Left cardiac atrium (tissue), 4 donors: ENCODE measurements at regions not wholly inside any gene's neighbourhood (a gene's known extent, or its start where the extent isn't known, plus 50 kb on each side); places are given as distances from the start of the nearest gene placed in this dataset.
"Not testable (repeated sequence)": the region's sequence is repeated elsewhere in the genome, so short reads cannot be mapped to it uniquely, and the experiment has no call there.

Source experiments
- ATAC-seq, 2 donors: fragments of 200-7000 bp; cut with Tn5 transposase; one replicate each; pipeline ENCODE4 v1.9.1; 2020; ENCODE audit warnings: mild to moderate bottlenecking in 2 of 2, moderate library complexity in 2 of 2
- DNase-seq: peaks from one replicate; pipeline ENCODE4 v3.0.0-alpha.2; 2020
- intact Hi-C, 2 donors: fragments of 100-400 bp; cut with DNase I; formaldehyde crosslinking; loops; one replicate each; pipeline versions ENCODE4 v1.14.1 to v1.15.1; 2022 to 2023
- donor health status: DM: no; HTN: yes; CAD: no.
- donor health status: DM: no; HTN: yes; CAD: no; lungs with severe emphysema.
- donor health status: DM: yes; HTN: yes; CAD: no.
- donor health status: Dilated cardiomyopathy.

GRCh38 chr20:53809728-53810365, 216.2 kb upstream of the ZNF217 start:
- no peak for DNase-seq
- ATAC-seq, result no peak
- intact Hi-C loops, result no loop called here

- intact Hi-C loops, result no loop called here
- DNase-seq, result no peak
- ATAC-seq, result no peak
Measured at GRCh38 chr20:53809217-53809616, 215.6 kb upstream of the ZNF217 start.

GRCh38 chr20:53808733-53809132, 215.1 kb upstream of the ZNF217 start:
- ATAC-seq (no peak), DNase-seq (no peak)
- intact Hi-C loops, result no loop called here

GRCh38 chr20:53808302-53808701, 214.7 kb upstream of the ZNF217 start:
- intact Hi-C loops, ATAC-seq, DNase-seq: not testable (repeated sequence)

GRCh38 chr20:53806683-53807401, 213.2 kb upstream of the ZNF217 start:
- intact Hi-C loops, result no loop called here
- DNase-seq (no peak), ATAC-seq (no peak)

GRCh38 chr20:53805895-53806384, 212.3 kb upstream of the ZNF217 start:
- ATAC-seq (no peak), DNase-seq (no peak)
- intact Hi-C loops, result no loop called here

- DNase-seq, result no peak
Measured at GRCh38 chr20:53804920-53805894, 211.6 kb upstream of the ZNF217 start.

GRCh38 chr20:53804308-53804707, 210.7 kb upstream of the ZNF217 start:
- intact Hi-C loops, ATAC-seq, DNase-seq: not testable (repeated sequence)

More at GRCh38 chr20:53804920-53805894, 211.6 kb upstream of the ZNF217 start:
- no peak for ATAC-seq
- intact Hi-C loops, result no loop called here

GRCh38 chr20:53803492-53804155, 210.0 kb upstream of the ZNF217 start:
- intact Hi-C loops, result no loop called here
- DNase-seq (no peak), ATAC-seq (no peak)

GRCh38 chr20:53801609-53802370, 208.2 kb upstream of the ZNF217 start:
- ATAC-seq (no peak), DNase-seq (no peak)
- intact Hi-C loops, result no loop called here

GRCh38 chr20:53800883-53801604, 207.4 kb upstream of the ZNF217 start:
- DNase-seq (no peak), ATAC-seq (no peak)
- intact Hi-C loops, result no loop called here

- intact Hi-C loops, result no loop called here
- ATAC-seq, result no peak
- DNase-seq, result no peak
Measured at GRCh38 chr20:53800418-53800817, 206.8 kb upstream of the ZNF217 start.

- no peak for DNase-seq
- intact Hi-C loops, result no loop called here
- ATAC-seq, result no peak
Measured at GRCh38 chr20:53797085-53797484, 203.4 kb upstream of the ZNF217 start.

GRCh38 chr20:53795170-53795569, 201.5 kb upstream of the ZNF217 start:
- intact Hi-C loops, result no loop called here
- ATAC-seq (no peak), DNase-seq (no peak)

- intact Hi-C loops, result no loop called here
- no peak for ATAC-seq
- DNase-seq, result no peak
Measured at GRCh38 chr20:53794529-53795115, 201.0 kb upstream of the ZNF217 start.

- intact Hi-C loops, result no loop called here
- ATAC-seq (no peak), DNase-seq (no peak)
Measured at GRCh38 chr20:53793783-53794383, 200.2 kb upstream of the ZNF217 start.

- DNase-seq (no peak), ATAC-seq (no peak)
- intact Hi-C loops, result no loop called here
Measured at GRCh38 chr20:53792946-53793536, 199.4 kb upstream of the ZNF217 start.
